Prostate gland (tissue), 2 donors: ENCODE measurements at regions not wholly inside any gene's neighbourhood (a gene's known extent, or its start where the extent isn't known, plus 50 kb on each side); places are given as distances from the start of the nearest gene placed in this dataset.

Experiments used
- DNase-seq: peaks from one replicate; pipeline ENCODE4 v3.0.0-alpha.2; 2019; ENCODE audit warnings: low spot score
- H3K27ac ChIP-seq, 2 donors: fragments of 200-600 bp; sonication (generic); 2 replicates each; pipeline ENCODE4 v1.5.1; 2017 to 2019
- H3K27me3 ChIP-seq: fragments of 200-600 bp; sonication (generic); replicated peaks from 2 replicates; pipeline ENCODE4 v1.5.1; 2019; ENCODE audit not compliant: insufficient read depth
- H3K36me3 ChIP-seq, 2 donors: fragments of 200-600 bp; sonication (generic); 1 replicate in 1 of 2; 2 replicates in 1 of 2; pipeline versions ENCODE4 v1.5.1 to v1.8.1; 2017 to 2019
- H3K4me1 ChIP-seq: fragments of 200-600 bp; sonication (generic); replicated peaks from 2 replicates; pipeline ENCODE4 v1.5.1; 2019
- H3K4me3 ChIP-seq, 2 donors: fragments of 200-600 bp; sonication (generic); 2 replicates each; pipeline ENCODE4 v1.5.1; 2017 to 2019
- H3K9me3 ChIP-seq: fragments of 200-600 bp; sonication (generic); 2 replicates; pipeline ENCODE4 v1.5.1; 2017
- CTCF ChIP-seq, 4 experiments: fragments of 200-600 bp in 2 of 4; fragments of 450-650 bp in 2 of 4; sonication (generic) in 2 of 4; IDR thresholded peaks; 1 replicate in 3 of 4; 2 replicates in 1 of 4; pipeline ENCODE4 v1.5.1; 2016 to 2019; ENCODE audit warnings: antibody characterized with exemption in 4 of 4, mild to moderate bottlenecking in 2 of 4, moderate library complexity in 2 of 4
- POLR2A ChIP-seq: fragments of 450-650 bp; IDR thresholded peaks from one replicate; pipeline ENCODE4 v1.6.1; 2016; ENCODE audit warnings: antibody characterized with exemption, mild to moderate bottlenecking
- POLR2AphosphoS5 ChIP-seq: sonication (generic); formaldehyde crosslinking; IDR thresholded peaks from one replicate; pipeline ENCODE4 v1.6.1; 2017; ENCODE audit warnings: antibody characterized with exemption
- WGBS: methylation state at CpG from one replicate; pipeline ENCODE4 v1.1.5; 2018; 5-methylcytosine and 5-hydroxymethylcytosine counted together
- intact Hi-C: fragments of 100-400 bp; cut with DNase I; formaldehyde crosslinking; loops from one replicate; pipeline ENCODE4 v1.14.2; 2022

DNA sequence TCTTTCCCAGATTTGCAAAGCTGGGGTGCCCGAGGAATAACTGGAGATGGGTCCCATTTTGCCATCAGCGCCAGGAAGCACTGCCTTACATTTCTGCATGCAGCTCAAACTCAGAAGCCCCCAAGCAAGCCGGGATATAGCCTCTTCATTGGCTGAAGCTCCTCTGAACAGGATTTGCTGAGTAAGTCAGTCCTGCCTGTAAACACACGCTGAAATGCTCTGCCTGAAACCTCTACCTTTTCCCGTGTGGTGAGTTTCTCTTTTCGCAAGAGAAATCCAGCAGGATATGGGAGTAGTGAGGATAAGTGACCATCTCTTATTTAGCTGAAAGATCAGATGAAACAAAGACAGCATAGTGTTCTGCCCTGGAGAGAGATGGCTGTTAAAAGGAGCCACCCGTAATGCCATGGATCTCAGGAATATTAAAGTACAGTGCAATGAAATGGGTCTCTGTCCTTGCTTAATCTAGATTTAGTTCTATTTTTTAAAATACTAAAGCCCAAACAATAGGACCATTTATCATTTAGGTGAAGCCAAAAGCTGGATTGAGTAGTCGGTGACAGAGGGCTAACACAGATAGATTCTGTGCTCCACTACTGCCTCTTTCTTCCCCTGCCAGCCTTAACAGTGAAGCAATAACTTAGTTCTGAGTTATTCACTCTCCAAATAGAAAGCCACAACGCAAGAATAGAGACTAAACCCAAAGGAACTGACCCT lies 177.5 kb upstream of the PPP2R2B start:
- H3K9me3 ChIP-seq = no peaks in the 10 kb centered on the region
- no peak overlapping the region for H3K27ac ChIP-seq
- H3K4me3 ChIP-seq = no peak overlapping the region
- intact Hi-C loops = no loop called here
- WGBS = 21% methylated on average over 9 of the region's 9 CpGs
- no peaks in the 10 kb centered on the region for H3K4me1 ChIP-seq
- H3K36me3 ChIP-seq = no peaks in the 10 kb centered on the region
- no peak for DNase-seq
- TF ChIP-seq POLR2AphosphoS5 (no peak), POLR2A (no peak), CTCF (IDR thresholded peaks at IDR 0.05) (no peak)
- peaks cover 5% of the 10 kb centered on the region for H3K27me3 ChIP-seq

DNA sequence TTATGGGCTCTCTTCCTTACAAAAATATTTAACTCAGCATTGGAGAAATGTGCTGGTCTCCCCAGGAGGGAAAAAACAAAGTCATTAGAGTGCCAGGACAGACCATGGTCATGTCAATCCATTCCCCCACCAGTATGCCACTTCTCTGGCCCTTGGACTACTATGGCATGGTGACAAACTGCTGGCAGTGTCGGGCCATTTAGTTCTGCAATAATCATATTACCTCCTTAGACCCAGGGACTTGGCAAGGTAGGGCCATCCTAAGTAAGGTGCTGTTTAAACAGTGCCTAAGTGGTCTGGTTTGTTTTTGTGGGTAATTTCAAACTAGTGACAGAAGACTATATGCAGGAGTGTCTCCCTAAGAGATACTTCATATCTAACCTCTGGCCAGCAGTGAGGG lies 177.8 kb upstream of the STK32A start:
- H3K9me3 ChIP-seq = no peaks in the 10 kb centered on the region
- H3K27ac ChIP-seq = no peak overlapping the region
- WGBS = 44% methylated on average over 1 of the region's 1 CpG
- peaks cover 5% of the 10 kb centered on the region for H3K27me3 ChIP-seq
- intact Hi-C loops = no loop called here
- DNase-seq = no peak
- no peak overlapping the region for H3K4me3 ChIP-seq
- TF ChIP-seq POLR2A (no peak), POLR2AphosphoS5 (no peak), CTCF (IDR thresholded peaks at IDR 0.05) (no peak)
- no peaks in the 10 kb centered on the region for H3K36me3 ChIP-seq
- no peaks in the 10 kb centered on the region for H3K4me1 ChIP-seq

DNA sequence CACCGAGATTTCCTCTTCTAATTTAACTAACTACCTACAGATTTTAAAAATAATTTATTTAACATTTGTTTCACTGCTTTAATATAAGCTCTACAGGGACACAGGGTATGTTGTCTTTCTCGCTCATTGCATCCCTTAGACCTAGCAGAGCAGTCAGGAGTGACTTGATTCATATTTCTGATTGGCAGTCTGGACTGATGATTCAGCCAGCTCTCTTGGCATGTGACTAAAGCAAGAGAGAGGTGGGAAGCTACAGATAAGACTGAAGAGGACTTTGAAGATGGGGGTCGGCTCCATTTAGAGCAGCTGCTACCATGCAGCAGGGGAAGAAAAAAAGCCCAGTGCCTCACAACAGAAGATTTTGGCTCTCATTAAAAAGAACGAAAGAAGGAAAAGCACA lies 173.4 kb upstream of the STK32A start:
- no peak overlapping the region for H3K27ac ChIP-seq
- H3K36me3 ChIP-seq = no peaks in the 10 kb centered on the region
- H3K4me3 ChIP-seq = no peak overlapping the region
- peaks cover 5% of the 10 kb centered on the region for H3K27me3 ChIP-seq
- intact Hi-C loops = no loop called here
- 67% methylated on average over 4 of the region's 4 CpGs for WGBS
- H3K9me3 ChIP-seq = no peaks in the 10 kb centered on the region
- no peak for DNase-seq
- H3K4me1 ChIP-seq = no peaks in the 10 kb centered on the region
- TF ChIP-seq POLR2A (no peak), CTCF (IDR thresholded peaks at IDR 0.05) (no peak), POLR2AphosphoS5 (no peak)

GRCh38 chr5:147062427-147062826 lies 172.4 kb upstream of the STK32A start:
- Histone ChIP-seq H3K27ac (no peak overlapping the region), H3K9me3 (no peaks in the 10 kb centered on the region), H3K4me3 (no peak overlapping the region), H3K36me3 (no peaks in the 10 kb centered on the region), H3K27me3 (peaks cover 5% of the 10 kb centered on the region), H3K4me1 (no peaks in the 10 kb centered on the region)
- intact Hi-C loops = no loop called here
- TF ChIP-seq POLR2A (no peak), POLR2AphosphoS5 (no peak), CTCF (IDR thresholded peaks at IDR 0.05) (no peak)
- WGBS = 70% methylated on average over 4 of the region's 4 CpGs
- DNase-seq = no peak

DNA sequence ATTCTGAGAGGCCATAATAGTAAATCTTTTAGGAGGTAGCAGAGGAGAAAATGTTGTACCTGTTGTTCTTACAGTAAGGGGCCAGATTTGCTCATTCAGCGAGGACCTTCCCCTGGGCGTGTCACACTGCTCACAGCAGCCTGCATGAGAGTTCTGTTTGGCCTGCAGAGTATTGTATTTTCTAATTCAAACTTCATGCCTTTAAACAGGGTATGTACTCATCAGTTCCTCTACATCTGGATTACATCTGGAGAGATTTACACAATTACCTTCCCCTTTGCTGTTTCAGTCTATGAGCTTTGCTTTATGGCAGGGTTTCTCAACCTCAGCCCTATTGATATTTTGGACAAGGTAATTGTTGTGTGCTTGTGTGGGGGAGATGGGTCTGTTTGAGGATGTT lies 170.9 kb upstream of the STK32A start:
- 77% methylated on average over 2 of the region's 2 CpGs for WGBS
- Histone ChIP-seq H3K36me3 (no peaks in the 10 kb centered on the region), H3K9me3 (no peaks in the 10 kb centered on the region), H3K4me1 (no peaks in the 10 kb centered on the region), H3K27me3 (peaks cover 5% of the 10 kb centered on the region), H3K27ac (no peak overlapping the region), H3K4me3 (no peak overlapping the region)
- TF ChIP-seq POLR2AphosphoS5 (no peak), POLR2A (no peak), CTCF (IDR thresholded peaks at IDR 0.05) (no peak)
- no peak for DNase-seq
- intact Hi-C loops = no loop called here
